HCT116 (cell line): ENCODE measurements at regions not wholly inside any gene's neighbourhood (a gene's known extent, or its start where the extent isn't known, plus 50 kb on each side); places are given as distances from the start of the nearest gene placed in this dataset.
"Not testable (repeated sequence)": the region's sequence is repeated elsewhere in the genome, so short reads cannot be mapped to it uniquely, and the experiment has no call there.

Experiments
- ATAC-seq: fragments of 200-7000 bp; cut with Tn5 transposase; 2 replicates; pipeline ENCODE4 v1.9.1; 2020; ENCODE audit warnings: mild to moderate bottlenecking, moderate library complexity
- BruUV-seq: library from RNA; stranded (reverse); fragments of 400-500 nt; replicated peaks from 2 replicates; lab custom pipeline; 2021; lab: Mats Ljungman, UMichigan
- CTCF ChIA-PET: fragments of 300-600 bp; sonication (Branson Sonifier 250); formaldehyde crosslinking; loops from one replicate; lab custom pipeline; 2021; ENCODE audit warnings: antibody characterized with exemption; lab: Charles Lee
- POLR2A ChIA-PET: fragments of 300-600, 350-600 bp; sonication (Branson Sonifier 250); formaldehyde crosslinking; loops from one replicate; lab custom pipeline; 2021; ENCODE audit warnings: antibody characterized with exemption; lab: Charles Lee
- RAD21 ChIA-PET, 2 experiments: fragments of 300-600 bp; sonication (Branson Sonifier 250); formaldehyde crosslinking; loops; one replicate each; lab custom pipeline; 2023; ENCODE audit warnings: low total read pairs in 2 of 2; ENCODE audit not compliant: uncharacterized antibody in 2 of 2, unreplicated experiment in 2 of 2, low non-redundant PET in 1 of 2; lab: Charles Lee
- DNase-seq: peaks from one replicate; pipeline ENCODE4 v3.0.0-alpha.2; 2010; ENCODE audit warnings: low read depth, low spot score
- H2AFZ ChIP-seq: fragments of 200-600 bp; shearing (Covaris generic), sonication (generic); 2 replicates; pipeline ENCODE4 v1.6.1; 2017; ENCODE audit warnings: low read depth, mixed run types, mixed read lengths, antibody characterized with exemption, low read length; ENCODE audit not compliant: poor library complexity, severe bottlenecking
- H3K27ac ChIP-seq: 2 replicates; pipeline ENCODE4 v1.5.1; 2012; ENCODE audit warnings: low read depth, low read length
- H3K27me3 ChIP-seq: fragments of 200-600 bp; sonication (generic); 2 replicates; pipeline ENCODE4 v1.6.1; 2016; ENCODE audit warnings: mixed run types, low read length, mixed read lengths; ENCODE audit not compliant: insufficient read depth
- H3K36me3 ChIP-seq, 2 experiments: fragments of 200-500 bp in 1 of 2; fragments of 200-600 bp in 1 of 2; sonication (Bioruptor generic) in 1 of 2; sonication (generic) in 1 of 2; 2 replicates each; pipeline versions ENCODE4 v1.5.1 to v1.6.1; 2014 to 2016; ENCODE audit warnings: low read length in 2 of 2, inconsistent platforms in 1 of 2, mixed read lengths in 1 of 2, mixed run types in 1 of 2; ENCODE audit not compliant: insufficient read depth in 2 of 2, control insufficient read depth in 1 of 2
- H3K4me1 ChIP-seq, 2 experiments: fragments of 200-600 bp in 1 of 2; sonication (generic) in 1 of 2; 2 replicates each; pipeline versions ENCODE4 v1.5.1 to v1.6.1; 2012 to 2017; ENCODE audit warnings: low read length in 2 of 2, inconsistent platforms in 1 of 2, mild to moderate bottlenecking in 1 of 2, mixed read lengths in 1 of 2, mixed run types in 1 of 2, moderate library complexity in 1 of 2; ENCODE audit not compliant: insufficient read depth in 2 of 2, control insufficient read depth in 1 of 2
- H3K4me2 ChIP-seq: fragments of 200-600 bp; sonication (generic); 2 replicates; pipeline ENCODE4 v1.6.1; 2017; ENCODE audit warnings: mixed run types, low read length, mixed read lengths
- H3K4me3 ChIP-seq, 2 experiments: fragments of 200-600 bp in 1 of 2; sonication (generic) in 1 of 2; replicated peaks in 1 of 2; 2 replicates each; pipeline ENCODE4 v1.5.1; 2011 to 2016; ENCODE audit warnings: low read length in 2 of 2, control low read depth in 1 of 2, low read depth in 1 of 2, mild to moderate bottlenecking in 1 of 2, mixed read lengths in 1 of 2, mixed run types in 1 of 2
- H3K79me2 ChIP-seq: fragments of 200-600 bp; sonication (generic); 2 replicates; pipeline ENCODE4 v1.6.1; 2017; ENCODE audit warnings: mild to moderate bottlenecking, mixed run types, low read length, moderate library complexity, mixed read lengths; ENCODE audit not compliant: insufficient read depth
- H3K9ac ChIP-seq: fragments of 200-600 bp; sonication (generic); 2 replicates; pipeline ENCODE4 v1.6.1; 2016; ENCODE audit warnings: low read length, mixed read lengths
- H3K9me2 ChIP-seq: fragments of 200-600 bp; sonication (generic), shearing (Covaris generic); 2 replicates; pipeline ENCODE4 v1.6.1; 2017; ENCODE audit warnings: mixed run types, mild to moderate bottlenecking, moderate library complexity; ENCODE audit not compliant: insufficient read depth
- H3K9me3 ChIP-seq, 2 experiments: fragments of 200-500 bp in 1 of 2; fragments of 200-600 bp in 1 of 2; sonication (Bioruptor generic) in 1 of 2; sonication (generic) in 1 of 2; 2 replicates each; pipeline ENCODE4 v1.6.1; 2014 to 2017; ENCODE audit warnings: low read length in 2 of 2, mixed read lengths in 2 of 2, inconsistent platforms in 1 of 2, low read depth in 1 of 2, mild to moderate bottlenecking in 1 of 2, mixed run types in 1 of 2, moderate library complexity in 1 of 2; ENCODE audit not compliant: control insufficient read depth in 1 of 2, insufficient read depth in 1 of 2
- H4K20me1 ChIP-seq: fragments of 200-600 bp; sonication (generic), shearing (Covaris generic); 2 replicates; pipeline ENCODE4 v1.6.1; 2017; ENCODE audit warnings: mixed run types, mild to moderate bottlenecking, moderate library complexity; ENCODE audit not compliant: insufficient read depth
- CBX3 ChIP-seq: IDR thresholded peaks from 2 replicates; pipeline ENCODE4 v1.6.1; 2012; ENCODE audit warnings: low read depth
- ELF1 ChIP-seq: IDR thresholded peaks from 2 replicates; pipeline ENCODE4 v1.6.1; 2012; ENCODE audit warnings: low read depth, borderline replicate concordance
- SIN3A ChIP-seq: IDR thresholded peaks from 2 replicates; pipeline ENCODE4 v1.6.1; 2012; ENCODE audit warnings: low read depth
- YY1 ChIP-seq: IDR thresholded peaks from 2 replicates; pipeline ENCODE4 v1.6.1; 2011; ENCODE audit warnings: low read length, low read depth, moderate library complexity, mild to moderate bottlenecking; ENCODE audit not compliant: insufficient replicate concordance; ENCODE audit errors: extremely low read depth
- ZFX ChIP-seq: fragments of 450-650 bp; IDR thresholded peaks from 2 replicates; pipeline ENCODE4 v1.6.1; 2017
- intact Hi-C: fragments of 100-400 bp; cut with micrococcal nuclease; formaldehyde crosslinking; loops from 2 replicates; pipeline ENCODE4 v1.10.0; 2022
- TF ChIP-seq, protein P1 (sequence below): IDR thresholded peaks from 2 replicates; pipeline ENCODE4 v1.6.1; 2011; ENCODE audit warnings: mild to moderate bottlenecking, low read length, moderate library complexity; ENCODE audit not compliant: insufficient replicate concordance; ENCODE audit errors: extremely low read depth

DNA sequence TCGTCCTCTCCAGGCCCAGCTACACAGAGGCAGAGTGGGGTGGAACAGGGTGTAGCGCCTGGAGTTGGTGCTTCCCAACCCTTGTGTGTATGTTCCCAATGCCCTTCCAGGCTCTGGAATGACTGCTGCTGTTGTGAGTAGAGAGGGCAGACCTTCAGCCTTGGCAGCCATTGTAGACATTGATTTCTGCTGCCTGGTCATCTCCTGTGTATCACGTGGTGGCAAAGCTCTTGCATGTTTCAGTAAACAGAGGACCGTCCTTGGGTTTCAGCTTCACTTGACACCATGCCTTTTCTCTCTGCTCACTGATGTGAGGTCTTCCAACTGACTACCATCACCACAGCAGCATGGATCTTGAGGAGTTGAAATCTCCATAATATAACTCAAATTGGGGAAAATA lies 397.9 kb downstream of the COG6 start (continued):
- TF ChIP-seq, protein P1, sequence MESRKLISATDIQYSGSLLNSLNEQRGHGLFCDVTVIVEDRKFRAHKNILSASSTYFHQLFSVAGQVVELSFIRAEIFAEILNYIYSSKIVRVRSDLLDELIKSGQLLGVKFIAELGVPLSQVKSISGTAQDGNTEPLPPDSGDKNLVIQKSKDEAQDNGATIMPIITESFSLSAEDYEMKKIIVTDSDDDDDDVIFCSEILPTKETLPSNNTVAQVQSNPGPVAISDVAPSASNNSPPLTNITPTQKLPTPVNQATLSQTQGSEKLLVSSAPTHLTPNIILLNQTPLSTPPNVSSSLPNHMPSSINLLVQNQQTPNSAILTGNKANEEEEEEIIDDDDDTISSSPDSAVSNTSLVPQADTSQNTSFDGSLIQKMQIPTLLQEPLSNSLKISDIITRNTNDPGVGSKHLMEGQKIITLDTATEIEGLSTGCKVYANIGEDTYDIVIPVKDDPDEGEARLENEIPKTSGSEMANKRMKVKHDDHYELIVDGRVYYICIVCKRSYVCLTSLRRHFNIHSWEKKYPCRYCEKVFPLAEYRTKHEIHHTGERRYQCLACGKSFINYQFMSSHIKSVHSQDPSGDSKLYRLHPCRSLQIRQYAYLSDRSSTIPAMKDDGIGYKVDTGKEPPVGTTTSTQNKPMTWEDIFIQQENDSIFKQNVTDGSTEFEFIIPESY, result no peak
- TF ChIP-seq SIN3A, result no peak
- no peak for TF ChIP-seq ZFX
- TF ChIP-seq YY1, result no peak
- TF ChIP-seq ELF1, result no peak
- TF ChIP-seq CBX3, result no peak

DNA sequence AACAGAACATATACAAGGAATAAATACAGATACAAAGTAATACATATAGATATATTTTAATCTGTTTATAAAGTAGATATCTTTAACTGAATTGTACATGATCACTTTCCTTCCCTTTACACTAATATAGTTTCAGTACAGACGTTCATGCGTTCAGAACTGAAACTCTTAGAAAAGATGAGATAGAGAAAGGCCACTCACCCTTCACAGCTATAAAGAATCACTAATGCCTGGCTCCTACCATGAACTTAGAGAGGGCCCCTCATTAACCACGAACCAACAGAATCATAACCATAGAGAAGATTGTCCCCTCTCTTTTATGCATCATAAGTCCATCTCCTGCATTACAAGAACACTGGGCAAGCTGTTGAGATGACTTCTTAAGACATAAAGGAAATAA lies 399.0 kb downstream of the COG6 start:
- H3K4me3 ChIP-seq, H3K27me3 ChIP-seq, H3K79me2 ChIP-seq, DNase-seq, H3K9ac ChIP-seq, intact Hi-C loops, H3K4me1 ChIP-seq, H2AFZ ChIP-seq, H4K20me1 ChIP-seq, ATAC-seq, H3K4me2 ChIP-seq, POLR2A ChIA-PET, H3K9me3 ChIP-seq, H3K9me2 ChIP-seq, RAD21 ChIA-PET, BruUV-seq, CTCF ChIA-PET, H3K27ac ChIP-seq, H3K36me3 ChIP-seq: not testable (repeated sequence)
